ENCODE measurements at regions not wholly inside any gene's neighbourhood (a gene's known extent, or its start where the extent isn't known, plus 50 kb on each side); places are given as distances from the start of the nearest gene placed in this dataset.

DNA sequence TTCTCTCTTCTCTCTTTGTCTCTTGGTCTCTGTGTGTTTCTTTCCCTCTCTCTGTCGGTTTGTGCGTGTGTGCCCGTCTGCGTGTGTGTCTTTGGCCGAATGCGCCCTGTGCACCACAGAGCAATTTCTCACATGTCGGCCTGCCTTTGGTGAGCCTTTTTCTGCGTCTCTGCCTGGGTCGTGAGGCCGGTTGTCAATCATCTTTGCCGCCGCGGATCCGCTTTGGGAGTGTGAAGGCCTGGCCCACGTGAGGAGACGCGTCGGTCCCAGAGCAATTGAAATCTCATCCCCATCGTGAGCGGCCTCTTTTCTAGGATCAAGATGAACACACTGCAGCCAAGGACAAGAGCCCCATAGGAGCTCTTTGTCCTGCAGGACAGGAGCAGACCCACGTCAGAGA is 580.7 kb upstream of the ZNF337 start:
- TF ChIP-seq EZH2 (IDR thresholded peaks at IDR 0.05; ENCODE audit: insufficient read depth, poor library complexity, severe bottlenecking) (no peak), EZH2phosphoT487 (IDR thresholded peaks at IDR 0.05; ENCODE audit: insufficient read depth, low read depth) (no peak)

Data from GM23248 (cell line).